ENCODE measurements at regions not wholly inside any gene's neighbourhood (a gene's known extent, or its start where the extent isn't known, plus 50 kb on each side); places are given as distances from the start of the nearest gene placed in this dataset.

GRCh38 chr2:12967804-12968203 lies 251.1 kb downstream of the TRIB2 start:
- TF ChIP-seq BRD4 (CRISPR knock-in tag; IDR thresholded peaks at IDR 0.05) (no peak), NFE2L2 (IDR thresholded peaks at IDR 0.05; ENCODE audit: low read length) (no peak), SAFB2 (CRISPR knock-in tag; IDR thresholded peaks at IDR 0.05; ENCODE audit: borderline replicate concordance, low read depth) (no peak), ZNF574 (CRISPR knock-in tag; IDR thresholded peaks at IDR 0.05) (no peak), ELK4 (CRISPR knock-in tag; IDR thresholded peaks at IDR 0.05; ENCODE audit: borderline replicate concordance) (no peak), AFF4 (CRISPR knock-in tag; IDR thresholded peaks at IDR 0.05) (no peak), ZNF549 (CRISPR knock-in tag; IDR thresholded peaks at IDR 0.05) (no peak), TAF1 (CRISPR knock-in tag; IDR thresholded peaks at IDR 0.05) (no peak), NR2F6 (IDR thresholded peaks at IDR 0.05) (no peak), NR2F6 (CRISPR knock-in tag; IDR thresholded peaks at IDR 0.05) (no peak), USF2 (IDR thresholded peaks at IDR 0.05; ENCODE audit: low read depth, low read length) (no peak), USF2 (CRISPR knock-in tag; IDR thresholded peaks at IDR 0.05; ENCODE audit: borderline replicate concordance) (no peak), CHD2 (IDR thresholded peaks at IDR 0.05; ENCODE audit: low read depth, low read length) (no peak), RAD51 (IDR thresholded peaks at IDR 0.05; ENCODE audit: borderline replicate concordance) (no peak), GTF2F1 (IDR thresholded peaks at IDR 0.05; ENCODE audit: low read length) (no peak)

Data from HepG2 (cell line).